Left ventricle myocardium inferior (tissue), 1 donor: ENCODE measurements at regions not wholly inside any gene's neighbourhood (a gene's known extent, or its start where the extent isn't known, plus 50 kb on each side); places are given as distances from the start of the nearest gene placed in this dataset.

ENCODE experiments used
- DNase-seq: peaks from one replicate; pipeline ENCODE4 v3.0.0-alpha.2; 2020
- H3K27ac ChIP-seq: fragments of 200-600 bp; replicated peaks from 2 replicates; pipeline ENCODE4 v1.8.0; 2021
- H3K27me3 ChIP-seq: fragments of 200-600 bp; 2 replicates; pipeline ENCODE4 v1.8.0; 2021; ENCODE audit warnings: low read depth
- H3K36me3 ChIP-seq: fragments of 200-600 bp; 2 replicates; pipeline ENCODE4 v1.8.0; 2021
- H3K4me1 ChIP-seq: fragments of 200-600 bp; 2 replicates; pipeline ENCODE4 v1.8.0; 2021
- H3K4me3 ChIP-seq: fragments of 200-600 bp; 2 replicates; pipeline ENCODE4 v1.8.0; 2021; ENCODE audit warnings: mild to moderate bottlenecking, moderate library complexity
- H3K9me3 ChIP-seq: fragments of 200-600 bp; replicated peaks from 2 replicates; pipeline ENCODE4 v1.8.0; 2021
- CTCF ChIP-seq: fragments of 200-600 bp; IDR thresholded peaks from 2 replicates; pipeline ENCODE4 v1.8.0; 2021; ENCODE audit warnings: antibody characterized with exemption, mild to moderate bottlenecking, borderline replicate concordance
- intact Hi-C: fragments of 100-400 bp; cut with micrococcal nuclease; formaldehyde crosslinking; loops from one replicate; pipeline ENCODE4 v1.11.0; 2022
- donor health status: DM: no; HTN: yes; CAD: no; lungs with severe emphysema.

GRCh38 chr3:38990621-38991020 is 61.1 kb downstream of the SCN11A start:
- H3K27ac ChIP-seq = no peak overlapping the region
- TF ChIP-seq CTCF = no peak
- DNase-seq = no peak
- peaks cover 52% of the 10 kb centered on the region for H3K27me3 ChIP-seq
- no peaks in the 10 kb centered on the region for H3K4me1 ChIP-seq
- intact Hi-C loops = no loop called here
- H3K9me3 ChIP-seq = no peaks in the 10 kb centered on the region
- no peak overlapping the region for H3K4me3 ChIP-seq
- H3K36me3 ChIP-seq = no peaks in the 10 kb centered on the region

GRCh38 chr3:38989917-38990510 is 61.7 kb downstream of the SCN11A start:
- Histone ChIP-seq H3K4me3 (no peak overlapping the region), H3K9me3 (no peaks in the 10 kb centered on the region), H3K27me3 (peaks cover 52% of the 10 kb centered on the region), H3K36me3 (no peaks in the 10 kb centered on the region), H3K4me1 (no peaks in the 10 kb centered on the region), H3K27ac (no peak overlapping the region)
- intact Hi-C loops = no loop called here
- no peak for DNase-seq
- no peak for TF ChIP-seq CTCF

- Histone ChIP-seq H3K4me3 (no peak overlapping the region), H3K4me1 (no peaks in the 10 kb centered on the region), H3K9me3 (no peaks in the 10 kb centered on the region), H3K27me3 (peaks cover 63% of the 10 kb centered on the region), H3K36me3 (no peaks in the 10 kb centered on the region), H3K27ac (no peak overlapping the region)
- no peak for DNase-seq
- intact Hi-C loops = no loop called here
- TF ChIP-seq CTCF = no peak
Observed at GRCh38 chr3:38988955-38989354, 62.8 kb downstream of the SCN11A start.

- intact Hi-C loops = no loop called here
- no peaks in the 10 kb centered on the region for H3K4me1 ChIP-seq
Observed at GRCh38 chr3:38987456-38987855, 64.3 kb downstream of the SCN11A start.

GRCh38 chr3:38986901-38987300 is 64.8 kb downstream of the SCN11A start:
- no peak for DNase-seq
- peaks cover 52% of the 10 kb centered on the region for H3K27me3 ChIP-seq
- TF ChIP-seq CTCF = no peak
- no peak overlapping the region for H3K4me3 ChIP-seq
- intact Hi-C loops = no loop called here
- H3K9me3 ChIP-seq = no peaks in the 10 kb centered on the region
- no peak overlapping the region for H3K27ac ChIP-seq
- H3K36me3 ChIP-seq = no peaks in the 10 kb centered on the region
- H3K4me1 ChIP-seq = no peaks in the 10 kb centered on the region

More at GRCh38 chr3:38987456-38987855, 64.3 kb downstream of the SCN11A start:
- Histone ChIP-seq H3K9me3 (no peaks in the 10 kb centered on the region), H3K27ac (no peak overlapping the region), H3K4me3 (no peak overlapping the region), H3K36me3 (no peaks in the 10 kb centered on the region), H3K27me3 (peaks cover 54% of the 10 kb centered on the region)
- no peak for DNase-seq
- no peak for TF ChIP-seq CTCF
